HFFc6 (cell line): ENCODE measurements at regions not wholly inside any gene's neighbourhood (a gene's known extent, or its start where the extent isn't known, plus 50 kb on each side); places are given as distances from the start of the nearest gene placed in this dataset.

Source experiments
- DNase-seq: peaks from one replicate; pipeline ENCODE4 v3.0.0-alpha.2; 2018
- H3K27ac Mint-ChIP-seq: 2 replicates; pipeline ENCODE4 v1.8.0; 2020; ENCODE audit warnings: mild to moderate bottlenecking, mixed read lengths
- H3K27me3 Mint-ChIP-seq: 2 replicates; pipeline ENCODE4 v1.8.0; 2021; ENCODE audit warnings: mild to moderate bottlenecking, moderate library complexity, mixed read lengths; ENCODE audit not compliant: insufficient read depth
- H3K36me3 Mint-ChIP-seq: 2 replicates; pipeline ENCODE4 v1.8.0; 2021; ENCODE audit warnings: low read depth, mixed read lengths
- H3K4me1 Mint-ChIP-seq: 2 replicates; pipeline ENCODE4 v1.8.0; 2020; ENCODE audit warnings: low read depth, mixed read lengths
- H3K4me3 Mint-ChIP-seq: 2 replicates; pipeline ENCODE4 v1.8.0; 2020; ENCODE audit warnings: mild to moderate bottlenecking, moderate library complexity, mixed read lengths
- H3K9me3 Mint-ChIP-seq: 2 replicates; pipeline ENCODE4 v1.8.0; 2020; ENCODE audit warnings: mild to moderate bottlenecking, mixed read lengths
- TF ChIP-seq, protein P1 (sequence below): fragments of 200-600 bp; sonication (generic); IDR thresholded peaks from 2 replicates; pipeline ENCODE4 v1.5.0; 2021; ENCODE audit warnings: antibody characterized with exemption, mild to moderate bottlenecking

DNA sequence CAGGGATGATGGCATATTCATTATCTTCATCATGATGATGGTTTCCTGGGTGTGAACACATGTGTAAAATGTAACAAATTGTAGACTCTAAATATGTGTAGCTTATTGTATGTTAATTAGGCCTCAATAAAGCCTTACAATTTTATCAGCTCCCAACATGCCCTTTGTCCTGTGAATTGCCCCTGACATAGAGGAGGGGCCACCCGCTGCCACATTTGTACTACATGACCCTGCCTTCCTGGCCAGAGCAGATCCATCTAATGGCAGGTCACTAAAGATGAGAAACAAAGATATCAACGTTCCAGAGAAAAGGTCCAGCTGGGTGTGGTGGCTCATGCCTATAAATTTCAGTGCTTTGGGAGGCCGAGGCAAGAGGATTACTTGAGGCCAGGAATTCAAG lies 117.2 kb downstream of the CAAP1 start:
- Mint-ChIP-seq H3K36me3 (no peaks in the 10 kb centered on the region), H3K9me3 (no peaks in the 10 kb centered on the region), H3K4me1 (no peaks in the 10 kb centered on the region), H3K27me3 (peaks cover 4% of the 10 kb centered on the region), H3K4me3 (no peak overlapping the region), H3K27ac (no peak overlapping the region)
- TF ChIP-seq, protein P1, sequence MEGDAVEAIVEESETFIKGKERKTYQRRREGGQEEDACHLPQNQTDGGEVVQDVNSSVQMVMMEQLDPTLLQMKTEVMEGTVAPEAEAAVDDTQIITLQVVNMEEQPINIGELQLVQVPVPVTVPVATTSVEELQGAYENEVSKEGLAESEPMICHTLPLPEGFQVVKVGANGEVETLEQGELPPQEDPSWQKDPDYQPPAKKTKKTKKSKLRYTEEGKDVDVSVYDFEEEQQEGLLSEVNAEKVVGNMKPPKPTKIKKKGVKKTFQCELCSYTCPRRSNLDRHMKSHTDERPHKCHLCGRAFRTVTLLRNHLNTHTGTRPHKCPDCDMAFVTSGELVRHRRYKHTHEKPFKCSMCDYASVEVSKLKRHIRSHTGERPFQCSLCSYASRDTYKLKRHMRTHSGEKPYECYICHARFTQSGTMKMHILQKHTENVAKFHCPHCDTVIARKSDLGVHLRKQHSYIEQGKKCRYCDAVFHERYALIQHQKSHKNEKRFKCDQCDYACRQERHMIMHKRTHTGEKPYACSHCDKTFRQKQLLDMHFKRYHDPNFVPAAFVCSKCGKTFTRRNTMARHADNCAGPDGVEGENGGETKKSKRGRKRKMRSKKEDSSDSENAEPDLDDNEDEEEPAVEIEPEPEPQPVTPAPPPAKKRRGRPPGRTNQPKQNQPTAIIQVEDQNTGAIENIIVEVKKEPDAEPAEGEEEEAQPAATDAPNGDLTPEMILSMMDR: no peak
- no peak for DNase-seq

- H3K27me3 Mint-ChIP-seq: no peaks in the 10 kb centered on the region
- H3K4me3 Mint-ChIP-seq: no peak overlapping the region
- no peak for DNase-seq
- no peaks in the 10 kb centered on the region for H3K4me1 Mint-ChIP-seq
- no peaks in the 10 kb centered on the region for H3K9me3 Mint-ChIP-seq
- no peaks in the 10 kb centered on the region for H3K36me3 Mint-ChIP-seq
- no peak overlapping the region for H3K27ac Mint-ChIP-seq
- TF ChIP-seq, protein P1: no peak
Observed at GRCh38 chr9:26773056-26773455, 119.5 kb downstream of the CAAP1 start.

DNA sequence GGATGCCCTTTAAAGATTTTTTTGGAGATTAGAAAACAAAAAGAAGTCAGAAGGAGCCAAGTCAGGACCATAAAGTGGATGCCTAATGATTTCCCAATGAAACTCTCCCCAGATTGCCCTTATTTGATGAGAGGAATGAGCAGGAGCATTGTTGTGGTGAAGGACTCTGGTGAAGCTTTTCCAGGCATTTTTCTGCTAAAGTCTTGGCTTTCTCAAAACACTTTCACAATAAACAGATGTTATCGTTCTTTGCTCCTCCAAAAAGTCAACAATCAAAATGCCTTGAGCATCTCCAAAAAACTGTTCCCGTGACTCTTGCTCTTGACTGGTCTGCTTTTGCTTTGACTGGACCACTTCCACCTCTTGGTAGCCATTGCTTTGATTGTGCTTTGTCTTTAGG lies 121.8 kb downstream of the CAAP1 start:
- Mint-ChIP-seq H3K9me3 (no peaks in the 10 kb centered on the region), H3K4me3 (no peak overlapping the region), H3K27me3 (no peaks in the 10 kb centered on the region), H3K4me1 (no peaks in the 10 kb centered on the region), H3K27ac (no peak overlapping the region), H3K36me3 (no peaks in the 10 kb centered on the region)
- TF ChIP-seq, protein P1: no peak
- no peak for DNase-seq

DNA sequence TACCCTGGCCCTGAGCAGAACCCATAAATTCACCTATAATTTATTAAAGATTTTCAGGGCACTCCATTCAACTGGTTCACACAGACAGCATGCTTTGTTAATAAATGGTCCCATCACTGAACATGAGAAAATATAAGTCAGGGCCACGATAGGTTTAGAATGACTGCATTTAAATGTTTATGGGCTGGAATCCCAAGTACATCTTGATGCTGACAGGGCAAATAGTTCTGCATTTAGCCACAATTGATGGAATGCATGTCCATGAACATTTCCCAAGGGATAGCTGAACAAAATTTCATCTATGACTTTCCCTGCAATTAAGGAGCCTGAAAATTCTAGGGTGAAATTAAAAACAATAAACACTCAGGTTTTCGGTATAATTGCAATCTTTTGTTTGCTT lies 124.5 kb downstream of the CAAP1 start:
- DNase-seq: no peak
- TF ChIP-seq, protein P1: no peak

DNA sequence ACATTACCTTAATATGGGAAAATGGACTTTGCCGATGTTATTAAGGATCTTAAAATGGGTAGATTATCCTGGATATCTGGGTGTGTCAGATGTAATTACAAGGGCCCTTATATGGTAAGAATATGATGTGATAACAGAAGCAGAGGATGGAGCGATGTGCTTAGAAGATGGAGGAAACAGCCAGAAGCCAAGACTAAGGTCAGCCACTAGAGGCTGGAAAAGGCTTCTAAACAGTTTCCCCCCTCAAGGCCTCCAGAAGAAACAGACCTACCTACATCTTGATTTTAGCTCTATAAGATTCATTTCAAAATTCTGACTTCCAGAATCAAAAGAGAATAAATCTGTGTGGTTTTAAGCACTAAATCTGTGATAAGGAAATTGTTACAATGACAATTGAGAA lies 131.9 kb downstream of the CAAP1 start:
- TF ChIP-seq, protein P1: no peak

More for the DNA sequence above, 124.5 kb downstream of the CAAP1 start:
- Mint-ChIP-seq H3K27me3 (no peaks in the 10 kb centered on the region), H3K9me3 (no peaks in the 10 kb centered on the region), H3K4me3 (no peak overlapping the region), H3K36me3 (no peaks in the 10 kb centered on the region), H3K4me1 (no peaks in the 10 kb centered on the region), H3K27ac (no peak overlapping the region)

GRCh38 chr9:26758655-26759054 lies 133.9 kb downstream of the CAAP1 start:
- H3K4me1 Mint-ChIP-seq: no peaks in the 10 kb centered on the region
- H3K36me3 Mint-ChIP-seq: no peaks in the 10 kb centered on the region
- no peak for DNase-seq
- H3K27ac Mint-ChIP-seq: no peak overlapping the region
- no peaks in the 10 kb centered on the region for H3K9me3 Mint-ChIP-seq
- peaks cover 15% of the 10 kb centered on the region for H3K27me3 Mint-ChIP-seq
- no peak overlapping the region for H3K4me3 Mint-ChIP-seq
- TF ChIP-seq, protein P1: no peak

More for the DNA sequence above, 131.9 kb downstream of the CAAP1 start:
- H3K4me3 Mint-ChIP-seq: no peak overlapping the region
- H3K27ac Mint-ChIP-seq: no peak overlapping the region
- no peaks in the 10 kb centered on the region for H3K9me3 Mint-ChIP-seq
- H3K36me3 Mint-ChIP-seq: no peaks in the 10 kb centered on the region
- peaks cover 12% of the 10 kb centered on the region for H3K27me3 Mint-ChIP-seq
- no peak for DNase-seq
- H3K4me1 Mint-ChIP-seq: no peaks in the 10 kb centered on the region
